ENCODE measurements at regions not wholly inside any gene's neighbourhood (a gene's known extent, or its start where the extent isn't known, plus 50 kb on each side); places are given as distances from the start of the nearest gene placed in this dataset.

GRCh38 chr3:71926262-71926600 is 141.3 kb upstream of the PROK2 start:
- TF ChIP-seq MYC (IDR thresholded peaks at IDR 0.05; ENCODE audit: low read depth, low read length) (no peak), CTCF (IDR thresholded peaks at IDR 0.05; ENCODE audit: low read depth, low read length) (no peak), POLR2A (IDR thresholded peaks at IDR 0.05; ENCODE audit: extremely low read depth, insufficient read length) (no peak), MAX (IDR thresholded peaks at IDR 0.05; ENCODE audit: low read depth, low read length) (no peak)
